DMS153 (cell line): ENCODE measurements at regions not wholly inside any gene's neighbourhood (a gene's known extent, or its start where the extent isn't known, plus 50 kb on each side); places are given as distances from the start of the nearest gene placed in this dataset.

Source experiments
- DNase-seq: peaks from one replicate; lab custom pipeline; 2025; lab: John Stamatoyannopoulos, UW

DNA sequence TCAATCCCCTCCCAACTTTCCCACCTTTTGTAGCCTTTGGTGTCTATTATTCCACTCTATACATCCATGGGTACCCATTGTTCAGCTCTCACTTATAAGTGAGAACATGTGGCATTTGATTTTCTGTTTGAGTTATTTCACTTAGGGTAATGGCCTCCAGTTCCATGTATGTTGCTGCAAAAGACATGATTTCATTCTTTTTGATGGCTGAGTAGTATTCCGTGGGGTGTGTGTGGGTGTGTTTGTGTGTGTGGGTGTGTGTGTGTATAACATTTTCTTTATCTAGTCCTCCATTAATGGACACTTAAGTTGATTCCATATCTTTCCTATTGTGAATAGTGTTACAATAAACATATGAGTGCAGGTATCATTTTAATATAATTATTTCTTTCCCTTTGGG, 157.5 kb upstream of the FSTL4 start:
- DNase-seq = no peak

DNA sequence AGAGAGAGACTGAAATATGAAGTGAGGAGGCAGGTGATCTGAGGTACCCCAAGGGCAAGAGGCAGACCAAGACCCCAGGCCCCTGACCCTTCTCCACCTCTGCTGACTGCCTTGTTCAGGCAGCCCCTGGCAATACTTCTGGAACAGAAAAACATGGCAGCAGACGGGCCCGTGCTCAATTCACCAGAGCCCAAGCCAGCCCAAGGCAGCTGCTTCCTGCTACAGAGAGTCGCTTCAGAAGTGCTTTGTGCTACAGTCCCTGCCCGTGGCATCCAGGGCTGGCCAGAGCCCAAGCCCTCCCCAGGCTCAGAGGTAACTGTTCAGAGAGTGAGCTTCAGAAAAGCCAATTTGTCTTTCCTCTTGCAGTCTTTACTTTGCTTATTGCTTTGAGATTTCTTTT, 151.4 kb upstream of the FSTL4 start:
- DNase-seq = no peak

- no peak for DNase-seq
Measured at GRCh38 chr5:133761632-133762031, 149.3 kb upstream of the FSTL4 start.

GRCh38 chr5:133760532-133760931, 148.2 kb upstream of the FSTL4 start:
- DNase-seq = no peak

DNA sequence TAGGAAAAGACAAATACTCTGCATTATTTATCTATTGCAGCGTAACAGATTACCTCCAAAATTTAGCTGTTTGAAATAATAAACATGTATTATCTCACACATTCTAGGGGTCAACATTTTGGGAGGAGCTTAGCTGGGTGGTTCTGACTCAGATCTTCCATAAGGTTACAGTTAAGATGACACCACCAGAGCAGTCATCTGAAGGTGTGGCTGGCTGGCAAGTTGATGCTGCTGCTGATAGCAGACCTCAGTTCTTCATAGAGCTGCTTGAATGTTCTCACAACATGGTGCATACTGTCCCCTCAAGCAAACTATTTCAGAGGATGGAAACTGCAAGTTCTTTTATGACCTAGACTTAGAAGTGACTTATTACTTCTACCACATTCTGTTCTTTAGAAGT, 146.3 kb upstream of the FSTL4 start:
- no peak for DNase-seq

DNA sequence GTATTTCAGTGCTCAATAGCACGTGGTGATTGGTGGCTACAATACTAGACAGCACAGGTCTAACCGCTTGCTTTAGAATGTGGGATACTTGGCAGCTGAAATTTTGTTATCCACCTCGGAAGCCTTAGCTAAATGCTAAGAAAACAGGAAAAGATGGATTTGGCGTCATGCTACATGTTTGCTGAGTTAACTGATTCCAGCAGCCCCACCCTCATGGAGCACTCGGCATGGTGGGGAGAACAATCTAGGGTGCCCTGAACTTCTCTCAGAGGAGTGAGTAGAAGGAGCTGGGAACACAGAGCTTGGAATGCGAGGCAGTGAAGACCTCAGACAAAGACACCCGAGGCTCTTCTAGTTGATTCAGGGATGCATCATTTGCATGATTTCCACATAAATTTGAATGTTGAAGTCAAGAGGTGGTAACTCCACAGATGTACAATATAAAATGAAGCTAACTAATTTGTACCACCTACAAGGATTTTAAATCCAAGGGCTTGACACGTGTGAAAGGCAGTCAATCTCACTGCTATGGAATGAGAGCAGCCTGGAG, 145.1 kb upstream of the FSTL4 start:
- DNase-seq = no peak

DNA sequence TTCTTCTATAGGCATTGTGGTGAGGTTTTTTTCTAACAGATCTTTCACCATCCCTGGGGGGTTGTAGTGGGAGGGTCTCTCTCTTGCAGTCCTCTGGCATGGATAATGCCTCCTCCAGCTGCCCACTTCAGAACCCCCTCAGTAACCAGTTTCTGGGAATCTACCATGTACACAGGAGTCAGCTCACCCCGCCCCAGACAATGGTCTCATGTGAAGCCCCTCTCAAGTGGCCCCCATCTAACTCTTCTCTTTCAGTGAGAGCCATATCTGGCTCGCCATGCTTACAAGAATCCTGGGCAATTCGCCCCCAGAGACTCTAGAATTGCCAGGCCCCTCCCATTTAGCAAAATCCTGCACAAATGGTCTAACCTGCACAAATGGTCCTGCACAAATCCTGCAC, 144.4 kb upstream of the FSTL4 start:
- DNase-seq = no peak

- no peak for DNase-seq
Measured at GRCh38 chr5:133756036-133756435, 143.7 kb upstream of the FSTL4 start.

DNA sequence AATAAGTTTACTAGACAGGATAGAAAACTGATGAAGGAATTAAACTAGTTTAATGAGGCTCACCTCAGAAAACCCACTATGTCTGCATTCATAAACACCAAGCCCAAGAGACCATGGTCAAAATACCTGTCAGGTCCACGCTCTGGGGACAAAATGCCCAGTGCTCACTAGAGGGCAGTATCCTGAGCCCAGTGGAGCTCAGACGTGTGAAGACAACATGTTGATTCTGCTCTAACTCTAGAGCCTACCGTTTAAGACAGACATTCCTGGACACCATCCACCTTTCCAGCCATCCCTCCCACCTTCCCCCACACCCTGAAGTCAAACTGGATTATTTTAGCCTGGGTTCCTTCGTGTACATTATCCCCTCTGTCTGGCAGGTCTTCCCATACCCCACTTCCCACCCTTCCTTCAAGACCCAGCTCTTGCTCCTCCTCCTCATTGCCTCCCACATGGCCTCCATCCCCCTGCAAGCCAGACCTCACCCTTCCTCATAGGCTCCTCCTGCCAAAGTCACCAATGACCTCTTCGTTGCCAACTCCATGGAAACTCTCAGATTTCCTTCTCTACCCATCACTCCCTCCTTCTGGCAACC, 142.3 kb upstream of the FSTL4 start:
- no peak for DNase-seq

DNA sequence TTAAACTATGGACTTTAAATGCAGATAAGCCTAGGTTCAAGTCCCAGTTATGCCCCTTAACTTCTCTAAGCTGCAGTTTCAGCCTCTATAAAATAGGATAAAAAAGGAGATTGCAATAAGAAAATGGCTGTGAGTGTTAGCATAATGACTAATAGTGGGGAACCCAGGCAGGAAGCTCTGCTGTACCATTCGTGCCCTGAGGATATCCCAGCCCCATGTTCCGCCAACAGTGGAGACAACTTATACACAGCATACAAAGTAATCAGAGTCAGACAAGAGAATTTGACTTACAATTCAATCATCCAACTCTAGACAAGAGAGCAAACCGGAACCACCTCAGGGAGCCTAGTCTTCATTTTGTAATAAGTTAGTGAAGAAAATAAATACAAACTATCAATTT, 141.5 kb upstream of the FSTL4 start:
- no peak for DNase-seq

DNA sequence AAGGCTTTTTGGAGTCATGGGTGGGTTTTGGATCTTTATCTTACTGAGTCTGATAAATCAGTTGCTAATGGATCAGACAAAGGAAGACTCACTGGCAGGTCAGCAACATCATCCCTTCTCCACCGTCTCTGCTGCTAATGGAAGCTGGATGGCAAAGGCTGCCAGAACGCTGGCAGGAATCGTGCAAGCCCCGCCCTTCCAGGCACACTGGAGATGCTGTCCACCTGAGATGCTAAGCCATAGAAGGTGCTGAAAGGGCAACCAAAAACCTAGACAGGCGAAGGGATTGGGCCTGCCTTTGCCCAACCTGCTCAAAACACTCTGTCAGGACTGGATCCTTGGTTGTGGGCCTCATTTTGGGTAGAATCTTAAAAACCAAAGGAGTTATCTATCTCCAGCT, 139.5 kb upstream of the FSTL4 start:
- no peak for DNase-seq

DNA sequence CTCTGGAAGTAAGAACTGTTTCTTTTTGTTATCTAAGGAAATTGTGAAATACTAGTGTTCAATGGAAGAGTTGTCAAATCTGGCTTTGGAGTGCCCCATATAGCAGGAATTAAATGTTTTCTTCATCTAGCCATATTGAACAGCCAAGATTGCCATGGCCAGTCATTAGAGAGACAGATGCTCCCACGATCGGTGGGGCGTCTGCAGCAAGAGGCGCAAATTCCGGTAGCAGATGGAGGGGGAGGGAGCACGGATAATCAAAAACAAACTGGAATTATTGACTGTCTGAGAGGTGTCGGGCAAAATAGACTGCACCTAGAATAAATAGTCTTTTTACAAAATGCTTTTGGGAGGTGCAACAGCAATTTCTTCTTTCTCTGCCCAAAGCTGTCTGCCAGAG, 139.1 kb upstream of the FSTL4 start:
- no peak for DNase-seq

DNA sequence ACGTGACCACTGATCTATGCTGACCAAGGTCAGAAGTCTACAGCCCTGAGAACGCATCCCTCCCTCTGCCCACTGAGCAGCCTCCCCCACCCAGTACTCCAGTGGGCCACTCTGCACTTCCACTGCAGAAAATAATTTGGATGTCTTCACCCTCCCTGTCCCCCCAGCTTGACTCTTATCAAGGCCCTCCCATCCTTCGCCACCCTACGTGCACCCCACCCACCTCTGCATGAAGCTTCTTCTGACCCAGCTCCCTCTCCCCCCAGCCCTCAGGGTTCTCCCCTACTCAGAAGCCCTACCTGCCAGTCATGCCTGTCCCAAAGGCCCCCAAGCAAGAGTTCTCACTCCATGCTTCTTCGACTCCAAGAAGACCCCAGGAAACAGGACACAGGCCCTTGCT, 138.5 kb upstream of the FSTL4 start:
- no peak for DNase-seq

DNA sequence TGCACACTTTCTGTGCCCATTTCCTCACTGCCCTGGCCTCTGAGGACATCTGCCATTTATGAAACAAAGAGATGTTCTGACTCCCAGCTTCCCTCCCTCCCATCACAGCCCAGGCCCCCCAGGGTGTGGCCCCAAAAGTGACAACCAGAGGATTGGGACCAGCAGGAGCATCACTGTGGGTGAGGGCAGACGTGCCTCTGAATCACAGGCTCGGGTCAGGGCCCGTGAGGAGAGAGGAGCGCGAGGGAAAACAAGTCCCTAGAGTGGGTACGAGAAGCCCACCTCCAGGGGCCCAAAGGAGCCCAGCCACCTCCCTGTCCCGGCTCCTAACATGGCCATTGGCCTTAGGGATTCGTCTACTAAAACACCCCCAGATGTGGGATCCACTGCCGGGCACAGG, 138.0 kb upstream of the FSTL4 start:
- DNase-seq = no peak

DNA sequence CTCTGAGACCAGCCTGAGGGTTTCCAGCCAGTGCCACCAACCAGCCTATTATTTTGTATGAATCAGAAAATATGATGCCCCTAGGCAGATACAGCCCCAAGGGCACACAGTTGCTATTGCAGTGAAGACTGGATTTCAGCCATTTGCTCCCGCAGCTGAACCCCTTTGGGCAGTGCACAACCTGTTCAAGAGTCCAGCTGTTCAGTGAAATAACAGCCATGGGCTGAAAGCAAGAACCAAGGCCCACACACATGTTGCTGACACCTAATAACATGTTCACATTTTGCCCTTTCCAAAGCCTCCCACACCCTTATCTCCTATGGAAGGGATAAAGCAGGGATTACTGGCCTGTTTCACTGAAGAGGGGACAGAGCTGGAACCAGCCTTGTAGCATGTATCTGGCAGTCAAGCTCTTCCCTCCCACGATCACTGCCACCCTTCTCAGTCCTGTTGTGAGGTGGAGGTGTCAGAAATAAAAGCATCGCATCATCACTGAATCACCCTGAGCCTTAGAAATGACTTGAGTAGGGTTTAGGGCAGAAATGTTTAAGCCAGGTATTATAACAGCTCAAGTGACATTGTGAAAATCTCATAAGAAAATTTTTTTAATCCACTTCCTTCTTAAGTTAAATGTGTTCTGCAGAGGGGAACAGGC, 137.1 kb upstream of the FSTL4 start:
- DNase-seq = no peak

DNA sequence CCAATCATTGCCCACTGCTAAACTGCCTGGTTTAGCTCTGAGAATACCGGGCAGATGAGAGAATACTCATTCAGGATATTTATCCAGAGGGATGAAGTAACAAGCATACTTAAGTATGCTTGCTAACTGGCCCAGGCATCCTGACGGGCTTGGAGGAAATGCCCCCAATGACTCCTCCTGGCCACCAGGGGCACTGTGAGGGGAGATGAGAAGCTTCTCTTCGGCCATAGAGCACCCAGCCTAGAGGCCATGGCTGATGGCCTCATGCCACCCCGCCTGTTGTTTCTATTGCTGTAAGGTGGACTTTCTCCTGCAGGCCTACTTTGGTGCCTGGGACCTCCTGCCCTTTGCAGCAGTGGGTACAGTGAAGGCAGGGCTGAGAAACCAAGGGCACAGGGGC, 134.5 kb upstream of the FSTL4 start:
- DNase-seq = no peak

- no peak for DNase-seq
Measured at GRCh38 chr5:133744960-133745308, 132.6 kb upstream of the FSTL4 start.

DNA sequence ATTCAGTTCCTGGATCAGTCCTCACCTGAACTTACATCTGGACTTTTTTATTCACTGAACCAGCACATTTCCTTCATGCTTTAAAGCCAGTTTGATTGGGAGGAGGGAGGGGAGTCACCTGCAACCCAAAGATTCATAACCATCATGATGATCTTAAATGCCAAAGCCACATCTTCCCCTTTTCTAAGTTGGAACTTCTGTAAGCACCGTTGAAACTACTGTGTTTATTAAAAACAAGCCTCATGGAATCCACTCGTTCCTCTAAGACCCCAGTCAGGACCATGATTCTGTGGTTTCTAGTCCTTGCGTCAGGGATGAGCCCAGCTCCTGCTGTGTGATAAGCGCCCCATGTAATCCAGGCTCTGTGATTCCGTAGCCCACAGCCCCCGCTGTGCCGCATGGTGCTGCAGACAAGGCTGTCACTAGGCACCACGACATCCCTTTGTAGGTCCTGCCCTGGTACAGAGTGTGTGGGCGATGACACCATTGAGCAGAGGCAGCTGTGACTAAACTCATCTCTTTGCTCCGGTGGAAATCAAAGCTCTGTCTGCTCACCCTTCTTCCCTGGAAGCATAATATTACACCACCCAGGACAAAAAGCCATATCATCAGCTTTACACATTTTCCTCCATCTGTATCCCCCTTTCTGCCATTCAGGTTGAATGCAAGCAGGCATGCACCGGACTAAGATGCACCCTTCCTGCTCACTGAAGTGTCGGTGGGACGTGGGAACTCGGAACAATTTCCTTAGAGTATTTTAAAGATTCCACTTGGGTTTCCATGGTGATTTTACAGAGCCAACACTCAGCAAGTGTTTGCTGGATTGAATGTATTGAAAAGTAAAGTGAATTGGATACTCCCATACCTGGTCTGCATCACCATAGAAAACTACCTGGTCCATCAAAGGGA, 132.0 kb upstream of the FSTL4 start:
- DNase-seq = no peak

DNA sequence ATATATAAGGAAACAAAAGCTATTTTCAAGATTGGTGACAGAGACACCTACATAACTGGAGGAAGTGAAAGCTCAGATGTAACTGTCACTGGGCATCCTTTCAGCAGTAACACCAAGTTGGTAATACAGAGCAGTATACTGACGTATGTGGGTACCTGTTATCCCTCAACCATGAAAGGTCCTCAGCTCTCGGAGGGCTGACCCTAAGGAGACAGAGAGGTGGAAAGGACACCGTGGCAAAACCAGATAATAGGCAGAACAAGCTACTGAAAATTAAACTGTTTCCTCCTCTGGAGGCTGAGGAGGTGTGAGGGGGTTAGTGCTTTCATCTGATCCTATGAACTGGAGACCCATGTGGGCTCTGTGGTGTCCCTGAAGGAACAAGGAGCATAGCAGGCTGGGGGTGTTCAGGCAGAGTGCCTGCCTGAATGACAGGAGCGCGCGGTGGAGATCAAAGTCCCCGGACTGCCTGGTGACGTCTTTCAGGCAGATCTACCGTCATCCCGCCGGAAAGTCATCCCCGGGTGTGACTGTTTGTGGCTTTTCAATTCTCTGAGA, 130.2 kb upstream of the FSTL4 start:
- no peak for DNase-seq

DNA sequence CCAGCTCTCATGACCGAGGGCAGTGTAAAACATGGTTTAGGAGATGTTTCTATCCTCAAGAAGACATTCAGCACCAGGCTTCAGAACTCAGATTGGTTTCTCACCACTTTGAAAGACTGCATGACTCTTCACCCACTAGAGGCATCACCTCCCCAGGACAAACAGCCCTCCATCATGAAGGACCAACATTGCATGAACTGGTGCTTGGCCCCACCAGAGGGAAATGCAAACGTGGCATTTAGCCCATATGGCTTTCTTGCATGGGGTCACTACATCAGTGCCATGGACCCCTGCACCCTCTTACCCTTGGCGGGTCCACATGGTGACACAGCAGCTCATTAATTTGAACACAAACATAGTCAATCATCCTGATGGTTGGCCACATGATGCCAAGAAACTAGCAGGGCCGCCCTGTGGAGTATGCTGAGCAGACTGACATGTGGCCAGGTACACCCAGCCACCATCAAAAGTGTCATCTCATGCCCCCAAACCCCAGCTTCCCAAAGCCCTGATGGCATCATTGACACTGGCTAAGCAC, 129.5 kb upstream of the FSTL4 start:
- DNase-seq = no peak

GRCh38 chr5:133741396-133741795, 129.1 kb upstream of the FSTL4 start:
- DNase-seq = no peak

DNA sequence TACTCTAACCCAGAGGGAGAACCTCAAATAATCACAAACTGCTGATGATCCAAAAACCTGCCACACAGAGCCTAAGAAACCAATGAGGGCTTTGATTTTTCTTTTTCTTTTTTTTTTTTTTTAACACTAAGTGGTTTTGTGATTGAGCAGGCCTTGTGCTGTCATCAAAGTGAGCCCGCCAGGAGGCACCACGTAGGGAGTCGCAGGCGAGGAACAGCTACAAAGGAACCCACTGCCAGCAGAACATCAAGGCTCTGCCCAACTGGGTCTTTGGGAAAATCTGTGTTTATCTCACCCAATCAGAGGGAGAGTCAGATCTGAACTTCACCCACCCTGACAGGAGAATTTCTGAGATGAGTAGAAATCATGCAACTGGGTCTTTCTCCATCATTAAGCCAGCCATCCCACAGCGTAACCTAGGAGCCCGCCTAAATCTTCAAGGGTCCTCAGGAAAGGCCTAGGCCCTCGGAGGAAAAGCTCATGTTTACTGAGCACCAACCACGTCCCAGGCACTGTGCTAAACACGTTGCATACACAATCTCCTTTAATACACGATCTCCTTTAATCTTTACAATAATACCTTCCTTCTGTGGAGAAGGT, 126.9 kb upstream of the FSTL4 start:
- no peak for DNase-seq
